SW 1271 (cell line): ENCODE measurements at regions not wholly inside any gene's neighbourhood (a gene's known extent, or its start where the extent isn't known, plus 50 kb on each side); places are given as distances from the start of the nearest gene placed in this dataset.
"Not testable (repeated sequence)": the region's sequence is repeated elsewhere in the genome, so short reads cannot be mapped to it uniquely, and the experiment has no call there.

Experiments
- DNase-seq, 2 experiments: peaks; one replicate each; lab custom pipeline; 2025; lab: John Stamatoyannopoulos, UW

DNA sequence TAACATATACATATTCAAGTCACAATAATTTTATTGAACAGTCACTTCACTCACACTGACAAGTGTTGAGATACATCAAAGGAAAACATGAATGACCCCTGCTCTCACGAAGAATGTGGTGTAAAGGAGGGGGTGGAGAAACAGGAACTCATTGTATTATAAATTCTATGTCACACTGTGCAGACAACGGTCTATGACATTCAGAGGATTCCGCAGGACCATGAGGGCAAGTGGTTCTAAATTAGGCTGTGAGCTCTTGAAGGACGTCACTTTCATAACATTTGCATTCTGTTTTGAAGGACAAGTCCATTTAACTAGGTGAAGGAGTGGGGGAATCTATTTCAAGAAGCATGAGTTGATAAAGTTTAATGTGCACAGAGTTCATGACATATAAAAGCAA is 415.2 kb upstream of the HS3ST1 start:
- no peak for DNase-seq

GRCh38 chr4:11843340-11843739 is 414.6 kb upstream of the HS3ST1 start:
- DNase-seq = no peak

DNA sequence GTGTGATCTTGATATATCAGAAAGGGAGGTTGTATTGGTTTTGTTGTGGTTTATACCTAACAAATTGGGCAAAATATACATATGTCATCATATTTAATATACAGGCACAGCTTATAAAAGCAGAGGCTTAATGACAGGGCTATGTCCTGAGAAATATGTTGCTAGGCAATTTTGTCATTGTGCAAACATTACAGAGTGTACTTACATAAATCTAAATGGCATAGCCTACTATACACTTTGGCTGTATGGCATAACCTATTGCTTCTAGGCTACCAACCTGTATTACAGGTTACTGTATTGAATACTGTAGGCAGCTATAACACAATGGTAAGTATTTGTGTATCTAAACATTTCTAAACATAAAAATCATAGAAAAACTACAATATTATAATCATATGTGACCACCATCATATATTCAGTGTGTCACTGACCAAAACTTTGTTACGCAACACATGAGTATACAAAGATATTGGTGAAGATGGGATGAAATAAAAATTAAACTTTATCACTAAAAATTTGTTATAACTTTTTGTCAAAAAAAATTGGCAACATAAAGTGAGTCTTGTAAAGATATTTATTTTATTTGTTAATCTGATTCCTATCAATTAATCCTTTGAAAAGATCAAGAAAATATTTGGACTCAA is 414.0 kb upstream of the HS3ST1 start:
- no peak for DNase-seq

GRCh38 chr4:11839889-11840288 is 411.2 kb upstream of the HS3ST1 start:
- no peak for DNase-seq

GRCh38 chr4:11831739-11832138 is 403.0 kb upstream of the HS3ST1 start:
- DNase-seq = no peak

DNA sequence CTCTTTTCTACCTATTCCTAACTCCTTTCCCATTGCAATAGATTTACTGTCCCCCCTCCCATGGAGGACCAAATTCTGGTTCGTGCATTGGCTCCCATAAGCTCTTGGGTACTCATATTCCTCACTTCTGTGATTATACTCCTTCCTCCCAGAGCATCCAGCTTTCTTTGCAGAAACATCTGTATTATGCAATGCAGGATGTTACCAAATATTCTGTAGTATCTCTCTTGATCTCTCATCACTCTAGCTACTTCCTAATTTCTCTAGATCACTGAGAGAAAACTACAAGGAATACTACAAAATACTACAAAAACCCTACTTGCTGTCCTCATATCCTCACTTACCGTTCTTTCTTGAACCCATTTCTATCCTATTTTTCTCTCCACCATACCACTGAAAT is 395.9 kb upstream of the HS3ST1 start:
- no peak for DNase-seq

GRCh38 chr4:11821772-11822430 is 393.2 kb upstream of the HS3ST1 start:
- no peak for DNase-seq

DNA sequence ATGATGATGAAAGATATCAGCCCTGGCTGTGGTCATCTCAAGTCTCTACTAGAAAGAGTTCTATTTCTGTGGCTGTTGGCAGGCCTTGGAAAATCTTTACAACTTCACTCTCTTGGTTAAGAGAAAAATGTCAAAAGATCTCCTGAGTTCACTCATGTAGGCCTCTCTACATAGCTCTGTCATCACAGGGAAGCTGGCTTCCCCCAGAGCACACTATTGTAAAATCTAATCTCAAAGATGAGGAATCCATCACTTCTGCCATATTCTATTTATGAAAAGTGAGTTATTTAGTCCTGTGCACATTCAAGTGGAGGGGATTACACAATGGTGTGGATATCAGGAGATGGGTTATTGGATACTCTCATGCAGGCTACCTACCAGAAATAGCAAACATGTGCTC is 388.4 kb upstream of the HS3ST1 start:
- no peak for DNase-seq

DNA sequence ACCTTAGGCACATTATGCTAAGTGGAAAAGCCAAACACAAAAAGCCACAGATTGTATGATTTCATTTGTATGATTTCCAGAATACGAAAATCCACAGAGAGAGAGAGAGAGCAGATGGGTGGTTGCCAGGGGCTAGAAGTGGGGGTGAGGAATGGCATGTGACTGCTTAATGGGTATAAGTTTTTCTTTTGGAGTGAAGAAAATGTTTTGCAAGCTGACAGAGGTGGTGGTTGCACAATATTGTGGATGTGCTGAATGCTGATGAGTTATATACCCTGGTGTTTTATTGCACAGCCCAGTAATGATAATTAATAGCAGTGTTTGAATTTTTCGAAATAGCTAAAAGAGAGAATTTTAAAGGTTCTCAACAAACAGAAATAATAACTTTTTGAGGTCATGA is 386.1 kb upstream of the HS3ST1 start:
- no peak for DNase-seq

GRCh38 chr4:11813951-11814446 is 385.3 kb upstream of the HS3ST1 start:
- no peak for DNase-seq

DNA sequence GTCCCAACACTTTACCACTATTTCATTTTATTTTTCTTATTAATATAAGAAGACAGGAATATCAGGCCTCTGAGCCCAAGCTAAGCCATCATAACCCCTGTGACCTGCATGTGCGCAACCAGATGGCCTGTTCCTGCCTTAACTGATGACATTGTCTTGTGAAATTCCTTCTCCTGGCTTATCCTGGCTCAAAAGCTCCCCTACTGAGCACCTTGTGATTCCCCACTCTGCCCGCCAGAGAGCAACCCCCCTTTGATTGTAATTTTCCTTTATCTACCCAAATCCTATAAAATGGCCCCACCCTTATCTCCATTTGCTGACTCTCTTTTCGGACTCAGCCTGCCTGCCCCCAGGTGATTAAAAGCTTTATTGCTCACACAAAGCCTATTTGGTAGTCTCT is 382.8 kb upstream of the HS3ST1 start:
- DNase-seq = not testable (repeated sequence)

DNA sequence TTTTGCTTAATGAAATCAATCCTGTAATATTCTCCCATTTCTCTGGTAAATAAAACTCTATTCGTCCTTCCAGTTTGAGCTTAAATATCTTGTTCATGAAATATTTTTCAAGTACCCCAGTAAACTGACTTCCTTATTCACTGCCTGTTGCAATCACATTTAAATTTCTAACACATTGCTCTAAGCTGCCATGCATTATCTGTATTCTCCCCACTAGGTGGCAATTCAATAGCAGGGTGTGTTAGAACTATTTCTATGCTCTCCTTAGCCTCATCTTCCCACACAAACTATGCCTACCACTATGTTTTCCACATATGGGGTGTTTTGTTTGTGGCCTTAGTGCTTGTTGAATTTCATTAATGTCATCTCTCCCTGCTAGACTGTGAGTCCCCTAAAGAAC is 377.1 kb upstream of the HS3ST1 start:
- peak; percentile 4 to 42 for DNase-seq

GRCh38 chr4:11801466-11802446 is 373.1 kb upstream of the HS3ST1 start:
- DNase-seq = no peak

DNA sequence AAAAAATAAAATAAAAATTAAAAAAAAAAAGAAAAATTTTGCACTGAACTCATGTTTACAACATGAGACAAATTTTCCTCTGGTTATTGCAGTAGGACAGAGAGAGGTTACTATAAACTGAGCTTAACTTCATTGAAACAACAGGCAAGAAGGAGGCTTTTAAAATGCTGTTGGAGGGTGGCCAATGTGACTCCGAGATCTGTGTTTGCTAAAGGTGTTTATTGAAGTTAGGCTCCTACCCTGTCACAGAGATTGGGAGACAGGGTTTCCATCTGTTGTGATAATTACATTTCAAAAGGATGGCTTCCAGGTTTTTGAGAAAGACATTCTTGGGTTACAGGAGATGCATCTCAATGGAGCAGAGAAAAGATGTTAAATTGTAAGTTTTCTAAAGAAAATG is 370.5 kb upstream of the HS3ST1 start:
- DNase-seq = no peak

GRCh38 chr4:11791797-11792196 is 363.1 kb upstream of the HS3ST1 start:
- no peak for DNase-seq

- no peak for DNase-seq
Observed at GRCh38 chr4:11790230-11790629, 361.5 kb upstream of the HS3ST1 start.

DNA sequence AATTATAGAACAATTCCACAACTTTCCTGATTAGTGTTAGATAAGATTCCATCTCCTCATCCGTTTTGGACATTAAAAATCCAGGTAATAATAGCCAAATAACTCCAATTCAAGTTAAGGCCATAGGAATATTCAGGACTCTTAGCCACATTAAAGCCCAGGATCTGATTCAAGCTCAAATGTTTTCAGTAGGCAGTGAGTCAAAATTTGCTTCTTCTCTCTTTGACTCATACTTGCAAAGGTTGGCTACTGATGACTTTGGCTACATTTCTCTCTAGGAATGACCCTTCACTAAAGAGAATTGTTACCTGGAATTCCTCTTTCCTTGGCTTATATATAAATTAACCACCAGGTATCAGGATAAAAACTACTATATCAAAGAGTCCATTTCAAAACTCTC is 354.9 kb upstream of the HS3ST1 start:
- no peak for DNase-seq

DNA sequence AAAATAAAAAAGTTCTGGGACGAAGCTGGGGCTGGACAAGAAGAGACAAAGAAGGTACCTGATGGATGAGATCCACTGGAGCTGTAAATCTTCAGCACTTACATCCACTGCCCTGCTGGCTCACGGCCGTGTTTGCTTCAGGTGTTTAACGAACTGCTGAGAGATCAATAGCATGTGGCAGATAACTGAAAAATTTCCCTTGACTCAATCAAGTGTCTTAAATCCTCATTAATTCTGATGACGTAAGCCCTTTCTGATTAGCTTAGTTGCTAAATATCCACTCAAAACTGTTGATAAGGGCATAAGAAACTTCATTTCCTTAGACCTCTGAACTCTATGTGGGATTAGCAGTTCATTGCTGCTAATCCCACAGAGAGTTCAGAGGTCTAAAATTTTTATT is 354.2 kb upstream of the HS3ST1 start:
- DNase-seq = no peak

GRCh38 chr4:11777447-11777846 is 348.8 kb upstream of the HS3ST1 start:
- DNase-seq = no peak

- DNase-seq = no peak
Observed at GRCh38 chr4:11774346-11774745, 345.7 kb upstream of the HS3ST1 start.

- DNase-seq = no peak
Observed at GRCh38 chr4:11773798-11774197, 345.1 kb upstream of the HS3ST1 start.

DNA sequence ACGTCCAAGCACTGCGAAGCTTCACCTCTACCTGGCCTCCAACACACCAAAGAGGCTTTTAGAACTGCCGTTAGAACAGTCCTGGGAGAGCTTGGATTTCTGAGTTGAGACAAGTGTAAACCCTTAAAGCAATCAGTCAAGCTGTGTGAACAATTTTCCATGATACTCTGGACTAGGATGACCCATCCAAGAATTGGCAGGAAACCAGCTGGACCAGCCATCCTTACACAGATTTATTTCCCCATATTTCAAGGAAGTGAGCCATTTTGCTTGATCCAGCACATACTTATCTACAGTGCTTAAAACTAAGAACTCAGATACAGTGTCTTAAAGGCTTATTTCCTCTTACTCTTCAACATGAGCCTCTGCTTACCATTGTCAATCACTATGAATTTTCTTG is 340.7 kb upstream of the HS3ST1 start:
- no peak for DNase-seq
